Fibroblast of the aortic adventitia (primary cell): ENCODE measurements at regions not wholly inside any gene's neighbourhood (a gene's known extent, or its start where the extent isn't known, plus 50 kb on each side); places are given as distances from the start of the nearest gene placed in this dataset.

ENCODE experiments used
- DNase-seq: peaks from one replicate; pipeline ENCODE4 v3.0.0-alpha.2; 2010; ENCODE audit warnings: low read depth
- H3K4me3 ChIP-seq: 2 replicates; pipeline ENCODE4 v1.5.1; 2011; ENCODE audit warnings: low read depth, mild to moderate bottlenecking, control low read depth, low read length, moderate library complexity
- CTCF ChIP-seq: IDR thresholded peaks from 2 replicates; pipeline ENCODE4 v1.5.1; 2011; ENCODE audit warnings: mild to moderate bottlenecking, low read length, control low read depth, inconsistent platforms; ENCODE audit not compliant: insufficient read depth

- no peak for DNase-seq
- no peak for TF ChIP-seq CTCF
- H3K4me3 ChIP-seq, result no peak overlapping the region
Observed at GRCh38 chr5:173514661-173515060, 101.8 kb downstream of the BOD1 start.

- H3K4me3 ChIP-seq, result no peak overlapping the region
- peak; percentile 49 for TF ChIP-seq CTCF
- DNase-seq, result peak; percentile 73
Observed at GRCh38 chr5:173513521-173513991, 102.9 kb downstream of the BOD1 start.

GRCh38 chr5:173512637-173513435 lies 103.6 kb downstream of the BOD1 start:
- H3K4me3 ChIP-seq, result no peak overlapping the region
- DNase-seq, result no peak
- no peak for TF ChIP-seq CTCF

- no peak for TF ChIP-seq CTCF
- no peak overlapping the region for H3K4me3 ChIP-seq
- DNase-seq, result no peak
Observed at GRCh38 chr5:173509060-173509459, 107.4 kb downstream of the BOD1 start.

GRCh38 chr5:173507171-173507570 lies 109.3 kb downstream of the BOD1 start:
- no peak for TF ChIP-seq CTCF
- no peak overlapping the region for H3K4me3 ChIP-seq
- no peak for DNase-seq

GRCh38 chr5:173505634-173506033 lies 110.8 kb downstream of the BOD1 start:
- no peak overlapping the region for H3K4me3 ChIP-seq
- no peak for DNase-seq
- TF ChIP-seq CTCF, result no peak

- DNase-seq, result no peak
Observed at GRCh38 chr5:173501922-173502321, 114.5 kb downstream of the BOD1 start.

More at GRCh38 chr5:173501922-173502321, 114.5 kb downstream of the BOD1 start:
- H3K4me3 ChIP-seq, result no peak overlapping the region
- no peak for TF ChIP-seq CTCF
